Astrocyte of the cerebellum (primary cell): ENCODE measurements at regions not wholly inside any gene's neighbourhood (a gene's known extent, or its start where the extent isn't known, plus 50 kb on each side); places are given as distances from the start of the nearest gene placed in this dataset.

Experiments used
- DNase-seq: peaks from one replicate; pipeline ENCODE4 v3.0.0-alpha.2; 2011; ENCODE audit warnings: low read depth
- H3K4me3 ChIP-seq: 2 replicates; pipeline ENCODE4 v1.5.1; 2011; ENCODE audit warnings: mild to moderate bottlenecking, low read depth, low read length, moderate library complexity
- in situ Hi-C: cut with HindIII; loops from 2 replicates; pipeline ENCODE4 v1.10.0; 2017; ENCODE audit warnings: low sequenced_read_pairs
- TF ChIP-seq, protein P1 (sequence below): IDR thresholded peaks from 2 replicates; pipeline ENCODE4 v1.5.1; 2012; ENCODE audit warnings: low read length, low read depth, moderate library complexity, mild to moderate bottlenecking; ENCODE audit errors: missing control alignments

GRCh38 chr13:95480791-95481780, 71.4 kb upstream of the CLDN10 start:
- in situ Hi-C loops: no loop called here
- TF ChIP-seq, protein P1, sequence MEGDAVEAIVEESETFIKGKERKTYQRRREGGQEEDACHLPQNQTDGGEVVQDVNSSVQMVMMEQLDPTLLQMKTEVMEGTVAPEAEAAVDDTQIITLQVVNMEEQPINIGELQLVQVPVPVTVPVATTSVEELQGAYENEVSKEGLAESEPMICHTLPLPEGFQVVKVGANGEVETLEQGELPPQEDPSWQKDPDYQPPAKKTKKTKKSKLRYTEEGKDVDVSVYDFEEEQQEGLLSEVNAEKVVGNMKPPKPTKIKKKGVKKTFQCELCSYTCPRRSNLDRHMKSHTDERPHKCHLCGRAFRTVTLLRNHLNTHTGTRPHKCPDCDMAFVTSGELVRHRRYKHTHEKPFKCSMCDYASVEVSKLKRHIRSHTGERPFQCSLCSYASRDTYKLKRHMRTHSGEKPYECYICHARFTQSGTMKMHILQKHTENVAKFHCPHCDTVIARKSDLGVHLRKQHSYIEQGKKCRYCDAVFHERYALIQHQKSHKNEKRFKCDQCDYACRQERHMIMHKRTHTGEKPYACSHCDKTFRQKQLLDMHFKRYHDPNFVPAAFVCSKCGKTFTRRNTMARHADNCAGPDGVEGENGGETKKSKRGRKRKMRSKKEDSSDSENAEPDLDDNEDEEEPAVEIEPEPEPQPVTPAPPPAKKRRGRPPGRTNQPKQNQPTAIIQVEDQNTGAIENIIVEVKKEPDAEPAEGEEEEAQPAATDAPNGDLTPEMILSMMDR: no peak
- H3K4me3 ChIP-seq: no peak overlapping the region
- no peak for DNase-seq

GRCh38 chr13:95484052-95484451, 68.5 kb upstream of the CLDN10 start:
- TF ChIP-seq, protein P1: no peak
- no peak for DNase-seq
- H3K4me3 ChIP-seq: no peak overlapping the region
- in situ Hi-C loops: no loop called here

DNA sequence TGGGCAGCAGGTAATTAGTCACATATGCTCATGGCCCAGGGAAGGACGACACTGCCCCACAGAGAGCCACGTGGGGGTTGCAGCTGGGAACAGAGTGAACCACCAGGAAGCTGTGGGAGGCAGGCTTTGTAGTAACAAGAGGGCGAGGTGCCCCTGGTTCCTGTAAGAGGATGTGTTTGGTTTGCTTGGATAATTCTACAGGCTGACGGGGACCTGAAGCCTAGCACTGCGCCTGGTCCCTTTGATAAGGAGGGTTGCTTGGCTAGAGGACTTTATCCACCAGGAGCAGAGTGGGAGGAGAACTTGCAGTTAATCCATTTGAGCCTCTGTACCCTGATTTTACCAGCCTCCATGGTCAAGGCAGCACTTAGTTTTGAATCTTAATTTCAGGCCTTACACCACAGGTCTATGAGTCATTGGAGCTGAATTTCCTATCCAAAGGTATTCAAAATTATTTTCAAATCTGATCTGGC, 67.4 kb upstream of the CLDN10 start:
- H3K4me3 ChIP-seq: no peak overlapping the region
- TF ChIP-seq, protein P1: no peak
- in situ Hi-C loops: no loop called here
- DNase-seq: peak; percentile 19

DNA sequence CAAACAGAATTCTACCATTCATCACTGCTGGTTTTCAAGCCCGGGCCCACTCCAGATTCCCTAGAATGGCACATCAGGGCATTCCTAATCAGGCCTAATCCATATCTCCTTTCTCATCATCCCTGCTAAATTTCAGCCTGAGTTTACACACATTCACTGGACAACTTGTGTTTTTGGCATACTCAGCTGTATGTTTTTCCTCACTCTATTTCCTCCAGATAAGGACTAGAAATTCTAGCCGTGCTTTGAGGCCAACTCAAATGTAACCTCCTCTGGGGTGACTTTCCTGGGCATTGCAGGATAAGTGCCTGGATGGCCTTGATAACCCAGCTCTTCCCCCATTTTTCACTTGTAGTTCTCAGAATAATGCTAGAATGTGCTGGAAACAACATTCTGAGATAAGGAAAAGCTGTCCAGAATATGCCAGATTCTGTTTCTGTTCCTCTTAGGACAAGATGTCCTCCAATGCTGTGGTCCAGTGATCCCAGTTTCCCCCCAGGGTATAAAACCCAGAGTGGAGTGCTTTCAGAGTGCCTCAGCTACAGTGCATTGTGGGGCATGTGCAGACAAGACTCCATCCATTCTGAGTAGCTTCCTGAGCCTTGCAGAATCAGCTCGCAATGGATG, 66.9 kb upstream of the CLDN10 start:
- no peak for DNase-seq
- in situ Hi-C loops: no loop called here
- TF ChIP-seq, protein P1: no peak
- H3K4me3 ChIP-seq: no peak overlapping the region

- no peak for DNase-seq
- TF ChIP-seq, protein P1: no peak
- in situ Hi-C loops: no loop called here
- H3K4me3 ChIP-seq: no peak overlapping the region
Measured at GRCh38 chr13:95492044-95492801, 60.3 kb upstream of the CLDN10 start.

GRCh38 chr13:95494082-95494681, 58.3 kb upstream of the CLDN10 start:
- TF ChIP-seq, protein P1: peak; percentile 62
- peak; percentile 59 for DNase-seq
- H3K4me3 ChIP-seq: no peak overlapping the region
- in situ Hi-C loops: no loop called here
